Kidney epithelial cell (primary cell): ENCODE measurements at regions not wholly inside any gene's neighbourhood (a gene's known extent, or its start where the extent isn't known, plus 50 kb on each side); places are given as distances from the start of the nearest gene placed in this dataset.

Source experiments
- DNase-seq: peaks from one replicate; pipeline ENCODE4 v3.0.0-alpha.2; 2010; ENCODE audit warnings: low read depth
- H3K27me3 ChIP-seq: 2 replicates; pipeline ENCODE4 v1.6.0; 2011; ENCODE audit warnings: low read length; ENCODE audit not compliant: control insufficient read depth, insufficient read depth
- H3K36me3 ChIP-seq: 2 replicates; pipeline ENCODE4 v1.5.1; 2011; ENCODE audit warnings: low read length; ENCODE audit not compliant: control insufficient read depth, insufficient read depth
- H3K4me3 ChIP-seq: 2 replicates; pipeline ENCODE4 v1.5.1; 2011; ENCODE audit warnings: low read depth, mild to moderate bottlenecking, control low read depth, low read length
- TF ChIP-seq, protein P1 (sequence below): IDR thresholded peaks from 2 replicates; pipeline ENCODE4 v1.5.1; 2011; ENCODE audit warnings: mild to moderate bottlenecking, moderate library complexity, low read length, control low read depth, inconsistent platforms; ENCODE audit not compliant: insufficient read depth, poor library complexity, severe bottlenecking

GRCh38 chr4:108365551-108365950 is 196.8 kb upstream of the LEF1 start:
- DNase-seq: no peak
- no peak overlapping the region for H3K4me3 ChIP-seq
- TF ChIP-seq, protein P1, sequence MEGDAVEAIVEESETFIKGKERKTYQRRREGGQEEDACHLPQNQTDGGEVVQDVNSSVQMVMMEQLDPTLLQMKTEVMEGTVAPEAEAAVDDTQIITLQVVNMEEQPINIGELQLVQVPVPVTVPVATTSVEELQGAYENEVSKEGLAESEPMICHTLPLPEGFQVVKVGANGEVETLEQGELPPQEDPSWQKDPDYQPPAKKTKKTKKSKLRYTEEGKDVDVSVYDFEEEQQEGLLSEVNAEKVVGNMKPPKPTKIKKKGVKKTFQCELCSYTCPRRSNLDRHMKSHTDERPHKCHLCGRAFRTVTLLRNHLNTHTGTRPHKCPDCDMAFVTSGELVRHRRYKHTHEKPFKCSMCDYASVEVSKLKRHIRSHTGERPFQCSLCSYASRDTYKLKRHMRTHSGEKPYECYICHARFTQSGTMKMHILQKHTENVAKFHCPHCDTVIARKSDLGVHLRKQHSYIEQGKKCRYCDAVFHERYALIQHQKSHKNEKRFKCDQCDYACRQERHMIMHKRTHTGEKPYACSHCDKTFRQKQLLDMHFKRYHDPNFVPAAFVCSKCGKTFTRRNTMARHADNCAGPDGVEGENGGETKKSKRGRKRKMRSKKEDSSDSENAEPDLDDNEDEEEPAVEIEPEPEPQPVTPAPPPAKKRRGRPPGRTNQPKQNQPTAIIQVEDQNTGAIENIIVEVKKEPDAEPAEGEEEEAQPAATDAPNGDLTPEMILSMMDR: no peak

GRCh38 chr4:108361886-108362285 is 193.2 kb upstream of the LEF1 start:
- H3K36me3 ChIP-seq: no peaks in the 10 kb centered on the region
- DNase-seq: no peak
- TF ChIP-seq, protein P1: no peak
- no peaks in the 10 kb centered on the region for H3K27me3 ChIP-seq
- no peak overlapping the region for H3K4me3 ChIP-seq

More at GRCh38 chr4:108365551-108365950, 196.8 kb upstream of the LEF1 start:
- Histone ChIP-seq H3K27me3 (peaks cover under 1% of the 10 kb centered on the region), H3K36me3 (no peaks in the 10 kb centered on the region)

DNA sequence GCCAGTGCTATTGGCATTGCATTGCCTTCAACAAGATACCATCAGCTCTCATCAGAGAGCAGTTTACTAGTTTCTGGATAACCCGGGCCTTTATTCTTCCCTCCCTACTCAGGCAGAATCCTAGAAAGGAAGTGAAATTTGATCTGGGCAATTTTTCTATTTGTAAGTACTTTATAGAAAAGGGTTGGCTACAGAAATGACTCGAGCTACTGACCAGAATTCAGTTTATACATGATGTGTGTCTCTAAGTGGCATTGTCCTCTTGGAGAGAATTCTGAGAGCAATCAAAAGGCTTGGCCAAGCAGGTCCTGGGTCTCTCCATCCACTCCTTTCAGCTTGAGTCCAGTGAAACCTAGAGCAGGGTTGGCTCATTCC is 192.7 kb upstream of the LEF1 start:
- no peak overlapping the region for H3K4me3 ChIP-seq
- TF ChIP-seq, protein P1: no peak
- no peaks in the 10 kb centered on the region for H3K36me3 ChIP-seq
- DNase-seq: no peak
- no peaks in the 10 kb centered on the region for H3K27me3 ChIP-seq

GRCh38 chr4:108360754-108361445 is 192.2 kb upstream of the LEF1 start:
- TF ChIP-seq, protein P1: no peak
- no peak overlapping the region for H3K4me3 ChIP-seq
- peak; percentile 49 for DNase-seq
- H3K36me3 ChIP-seq: no peaks in the 10 kb centered on the region
- no peaks in the 10 kb centered on the region for H3K27me3 ChIP-seq

DNA sequence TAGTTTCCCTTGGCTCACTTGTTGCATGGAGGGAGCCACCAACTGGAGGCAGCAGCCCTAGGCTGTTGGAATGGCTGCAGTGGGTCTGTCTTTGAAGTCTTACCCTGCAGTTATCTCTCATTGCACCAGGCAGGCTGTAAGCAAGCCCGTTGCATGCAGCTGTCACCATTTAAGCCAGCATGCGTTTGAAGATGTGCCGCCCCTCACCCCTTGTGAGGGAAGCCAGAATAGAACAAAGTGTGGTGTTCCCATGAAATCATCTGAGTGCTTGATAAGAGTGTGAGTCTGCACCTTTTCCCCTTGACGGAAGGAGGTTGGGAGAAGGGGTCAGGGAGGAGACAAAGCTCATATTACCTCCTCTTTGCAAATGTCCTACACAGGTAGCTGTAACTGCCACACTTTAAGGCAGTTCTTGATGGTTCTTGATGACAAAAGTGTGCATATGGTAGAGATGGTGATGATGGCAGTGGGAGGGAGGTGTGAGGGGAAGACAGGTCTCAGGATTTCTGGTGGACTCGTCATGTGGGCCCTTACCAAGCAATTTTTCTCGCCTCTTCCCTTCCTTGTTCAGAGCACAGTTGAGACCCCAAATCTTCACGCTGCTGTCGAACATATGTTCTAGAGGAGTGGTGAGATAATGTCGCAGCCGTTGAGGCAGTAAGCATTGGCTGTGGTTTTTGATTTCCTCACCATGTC is 191.4 kb upstream of the LEF1 start:
- DNase-seq: no peak
- TF ChIP-seq, protein P1: no peak
- Histone ChIP-seq H3K4me3 (no peak overlapping the region), H3K36me3 (no peaks in the 10 kb centered on the region), H3K27me3 (no peaks in the 10 kb centered on the region)
